Ishikawa (cell line): ENCODE measurements at regions not wholly inside any gene's neighbourhood (a gene's known extent, or its start where the extent isn't known, plus 50 kb on each side); places are given as distances from the start of the nearest gene placed in this dataset.

Source experiments
- CEBPB ChIP-seq: IDR thresholded peaks from 2 replicates; pipeline ENCODE4 v1.6.1; 2012
- CREB1 ChIP-seq: IDR thresholded peaks from 2 replicates; pipeline ENCODE4 v1.6.1; 2012; ENCODE audit warnings: low read depth
- EGR1 ChIP-seq: IDR thresholded peaks from 2 replicates; pipeline ENCODE4 v1.6.1; 2012
- EP300 ChIP-seq: IDR thresholded peaks from 2 replicates; pipeline ENCODE4 v1.6.1; 2012; ENCODE audit warnings: borderline replicate concordance
- FOXM1 ChIP-seq: IDR thresholded peaks from 2 replicates; pipeline ENCODE4 v1.6.1; 2012; ENCODE audit warnings: low read depth, borderline replicate concordance
- MAX ChIP-seq: IDR thresholded peaks from 2 replicates; pipeline ENCODE4 v1.6.1; 2012
- RAD21 ChIP-seq: IDR thresholded peaks from 2 replicates; pipeline ENCODE4 v1.6.1; 2012; ENCODE audit warnings: low read depth
- TAF1 ChIP-seq: IDR thresholded peaks from 2 replicates; pipeline ENCODE4 v1.6.1; 2012; ENCODE audit warnings: low read depth, mild to moderate bottlenecking
- TCF12 ChIP-seq: IDR thresholded peaks from 2 replicates; pipeline ENCODE4 v1.6.1; 2012; ENCODE audit warnings: low read depth
- TEAD4 ChIP-seq: IDR thresholded peaks from 2 replicates; pipeline ENCODE4 v1.6.1; 2012
- USF1 ChIP-seq: IDR thresholded peaks from 2 replicates; pipeline ENCODE4 v1.6.1; 2012
- YY1 ChIP-seq: IDR thresholded peaks from 2 replicates; pipeline ENCODE4 v1.6.1; 2012; ENCODE audit warnings: low read depth
- TF ChIP-seq, protein P1 (sequence below): IDR thresholded peaks from 2 replicates; pipeline ENCODE4 v1.6.1; 2012; ENCODE audit warnings: low read depth, mild to moderate bottlenecking

GRCh38 chr11:134731213-134731961 lies 319.3 kb upstream of the B3GAT1 start:
- TF ChIP-seq FOXM1 = no peak
- no peak for TF ChIP-seq EP300
- no peak for TF ChIP-seq RAD21
- TF ChIP-seq YY1 = no peak
- TF ChIP-seq CREB1 = no peak
- no peak for TF ChIP-seq TAF1
- TF ChIP-seq, protein P1, sequence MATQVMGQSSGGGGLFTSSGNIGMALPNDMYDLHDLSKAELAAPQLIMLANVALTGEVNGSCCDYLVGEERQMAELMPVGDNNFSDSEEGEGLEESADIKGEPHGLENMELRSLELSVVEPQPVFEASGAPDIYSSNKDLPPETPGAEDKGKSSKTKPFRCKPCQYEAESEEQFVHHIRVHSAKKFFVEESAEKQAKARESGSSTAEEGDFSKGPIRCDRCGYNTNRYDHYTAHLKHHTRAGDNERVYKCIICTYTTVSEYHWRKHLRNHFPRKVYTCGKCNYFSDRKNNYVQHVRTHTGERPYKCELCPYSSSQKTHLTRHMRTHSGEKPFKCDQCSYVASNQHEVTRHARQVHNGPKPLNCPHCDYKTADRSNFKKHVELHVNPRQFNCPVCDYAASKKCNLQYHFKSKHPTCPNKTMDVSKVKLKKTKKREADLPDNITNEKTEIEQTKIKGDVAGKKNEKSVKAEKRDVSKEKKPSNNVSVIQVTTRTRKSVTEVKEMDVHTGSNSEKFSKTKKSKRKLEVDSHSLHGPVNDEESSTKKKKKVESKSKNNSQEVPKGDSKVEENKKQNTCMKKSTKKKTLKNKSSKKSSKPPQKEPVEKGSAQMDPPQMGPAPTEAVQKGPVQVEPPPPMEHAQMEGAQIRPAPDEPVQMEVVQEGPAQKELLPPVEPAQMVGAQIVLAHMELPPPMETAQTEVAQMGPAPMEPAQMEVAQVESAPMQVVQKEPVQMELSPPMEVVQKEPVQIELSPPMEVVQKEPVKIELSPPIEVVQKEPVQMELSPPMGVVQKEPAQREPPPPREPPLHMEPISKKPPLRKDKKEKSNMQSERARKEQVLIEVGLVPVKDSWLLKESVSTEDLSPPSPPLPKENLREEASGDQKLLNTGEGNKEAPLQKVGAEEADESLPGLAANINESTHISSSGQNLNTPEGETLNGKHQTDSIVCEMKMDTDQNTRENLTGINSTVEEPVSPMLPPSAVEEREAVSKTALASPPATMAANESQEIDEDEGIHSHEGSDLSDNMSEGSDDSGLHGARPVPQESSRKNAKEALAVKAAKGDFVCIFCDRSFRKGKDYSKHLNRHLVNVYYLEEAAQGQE = no peak
- TF ChIP-seq MAX = no peak
- TF ChIP-seq CEBPB = no peak
- no peak for TF ChIP-seq TEAD4
- TF ChIP-seq USF1 = no peak
- no peak for TF ChIP-seq TCF12
- TF ChIP-seq EGR1 = no peak
